ENCODE measurements at regions not wholly inside any gene's neighbourhood (a gene's known extent, or its start where the extent isn't known, plus 50 kb on each side); places are given as distances from the start of the nearest gene placed in this dataset.

DNA sequence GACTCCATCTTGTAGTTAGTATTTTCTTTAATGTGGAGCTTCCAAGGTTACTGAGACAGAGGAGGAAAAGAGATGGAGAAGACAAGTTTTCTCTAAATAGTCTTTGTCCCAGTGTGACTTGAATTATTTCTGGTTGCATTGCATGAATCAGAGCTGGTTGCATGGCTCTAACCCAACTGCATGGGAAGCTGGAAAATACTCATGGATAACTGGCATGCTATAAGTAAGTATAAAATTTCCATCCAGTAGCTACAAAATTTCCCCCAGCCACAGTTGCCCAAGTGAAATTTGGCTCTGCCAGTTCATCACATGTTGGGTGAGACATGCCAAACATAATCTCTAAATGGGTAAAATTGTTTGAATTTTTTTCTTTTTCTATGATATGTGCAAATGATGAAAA lies 1161.5 kb downstream of the CDH11 start:
- Histone ChIP-seq H3K9me3 (no peaks in the 10 kb centered on the region), H3K4me1 (replicated peaks) (no peaks in the 10 kb centered on the region), H3K4me3 (no peak overlapping the region), H3K36me3 (no peaks in the 10 kb centered on the region), H3K27ac (no peak overlapping the region), H3K27me3 (replicated peaks; ENCODE audit: insufficient read depth) (no peaks in the 10 kb centered on the region)
- TF ChIP-seq POLR2A (IDR thresholded peaks at IDR 0.05): no peak
- TF ChIP-seq POLR2AphosphoS5 (IDR thresholded peaks at IDR 0.05): no peak
- no peak for TF ChIP-seq CTCF (IDR thresholded peaks at IDR 0.05)
- intact Hi-C loops (cut with DNase I): no loop called here
- no peak for DNase-seq (ENCODE audit: low spot score)

DNA sequence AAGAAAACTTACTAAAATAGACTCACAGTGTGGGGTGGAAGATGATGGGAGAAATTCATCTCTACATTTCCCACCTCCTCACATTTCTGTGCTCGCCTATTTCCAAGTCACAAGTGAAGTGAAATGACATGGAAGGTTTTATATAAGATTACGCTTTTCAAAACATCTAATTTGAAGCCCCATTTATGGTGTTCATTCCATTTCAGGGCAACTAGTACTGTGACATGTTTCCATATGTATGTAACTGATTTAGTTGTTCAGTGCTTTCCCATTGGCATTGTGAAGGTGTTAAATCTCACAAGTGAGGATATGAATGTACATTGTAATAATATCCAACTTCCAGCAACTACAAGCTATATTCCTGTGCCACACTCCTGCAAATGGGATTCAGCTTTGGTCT lies 1174.8 kb downstream of the CDH11 start:
- TF ChIP-seq CTCF (IDR thresholded peaks at IDR 0.05) (no peak), POLR2A (IDR thresholded peaks at IDR 0.05) (no peak)
- no peaks in the 10 kb centered on the region for H3K36me3 ChIP-seq
- H3K9me3 ChIP-seq: no peaks in the 10 kb centered on the region
- H3K27me3 ChIP-seq (replicated peaks; ENCODE audit: insufficient read depth): no peaks in the 10 kb centered on the region
- H3K4me1 ChIP-seq (replicated peaks): no peaks in the 10 kb centered on the region
- DNase-seq (ENCODE audit: low spot score): no peak
- no peak overlapping the region for H3K4me3 ChIP-seq
- intact Hi-C loops (cut with DNase I): no loop called here
- H3K27ac ChIP-seq: no peak overlapping the region
- 95% methylated on average over 2 of the region's 2 CpGs for WGBS

GRCh38 chr16:63945806-63946205 lies 1176.1 kb downstream of the CDH11 start:
- no peak for TF ChIP-seq POLR2AphosphoS5 (IDR thresholded peaks at IDR 0.05)
- no peak for TF ChIP-seq POLR2A (IDR thresholded peaks at IDR 0.05)
- TF ChIP-seq CTCF (IDR thresholded peaks at IDR 0.05): no peak
- no peak for DNase-seq (ENCODE audit: low spot score)
- Histone ChIP-seq H3K27ac (no peak overlapping the region), H3K36me3 (no peaks in the 10 kb centered on the region), H3K4me1 (replicated peaks) (no peaks in the 10 kb centered on the region), H3K27me3 (replicated peaks; ENCODE audit: insufficient read depth) (no peaks in the 10 kb centered on the region), H3K9me3 (no peaks in the 10 kb centered on the region), H3K4me3 (no peak overlapping the region)
- intact Hi-C loops (cut with DNase I): no loop called here
- WGBS: 25% methylated on average over 1 of the region's 1 CpG

GRCh38 chr16:63943566-63943965 lies 1178.3 kb downstream of the CDH11 start:
- TF ChIP-seq POLR2A (IDR thresholded peaks at IDR 0.05) (no peak), CTCF (IDR thresholded peaks at IDR 0.05) (no peak), POLR2AphosphoS5 (IDR thresholded peaks at IDR 0.05) (no peak)
- no peaks in the 10 kb centered on the region for H3K36me3 ChIP-seq
- no peaks in the 10 kb centered on the region for H3K9me3 ChIP-seq
- no peaks in the 10 kb centered on the region for H3K4me1 ChIP-seq (replicated peaks)
- H3K4me3 ChIP-seq: no peak overlapping the region
- no peak for DNase-seq (ENCODE audit: low spot score)
- H3K27me3 ChIP-seq (replicated peaks; ENCODE audit: insufficient read depth): no peaks in the 10 kb centered on the region
- intact Hi-C loops (cut with DNase I): no loop called here
- no peak overlapping the region for H3K27ac ChIP-seq
- 88% methylated on average over 6 of the region's 6 CpGs for WGBS

DNA sequence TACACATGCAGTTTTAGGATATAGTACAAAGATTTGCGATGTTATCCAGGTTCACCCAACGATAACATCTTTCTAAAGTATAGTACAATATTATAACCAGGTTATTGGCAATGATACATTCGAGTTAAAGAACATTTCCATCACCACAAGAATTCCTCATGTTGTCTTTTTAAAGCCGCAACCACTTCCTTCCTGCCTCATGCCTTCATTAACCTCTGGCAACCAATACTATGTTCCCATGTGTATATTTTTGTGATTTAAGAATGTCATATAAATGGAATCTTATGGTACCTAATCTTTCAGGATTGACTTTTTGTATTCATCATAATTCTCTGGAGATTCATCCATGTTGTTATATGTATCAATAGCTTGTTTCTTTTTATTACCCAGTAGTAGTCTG lies 1183.2 kb downstream of the CDH11 start:
- intact Hi-C loops (cut with DNase I): no loop called here

More for the DNA sequence above, 1183.2 kb downstream of the CDH11 start:
- Histone ChIP-seq H3K4me1 (replicated peaks) (no peaks in the 10 kb centered on the region), H3K36me3 (no peaks in the 10 kb centered on the region), H3K27ac (no peak overlapping the region), H3K4me3 (no peak overlapping the region), H3K27me3 (replicated peaks; ENCODE audit: insufficient read depth) (no peaks in the 10 kb centered on the region), H3K9me3 (no peaks in the 10 kb centered on the region)
- DNase-seq (ENCODE audit: low spot score): no peak
- TF ChIP-seq POLR2A (IDR thresholded peaks at IDR 0.05) (no peak), CTCF (IDR thresholded peaks at IDR 0.05) (no peak), POLR2AphosphoS5 (IDR thresholded peaks at IDR 0.05) (no peak)
- WGBS: 77% methylated on average over 4 of the region's 4 CpGs

Measured in prostate gland (tissue), 2 donors.